DOHH2 (cell line): ENCODE measurements at regions not wholly inside any gene's neighbourhood (a gene's known extent, or its start where the extent isn't known, plus 50 kb on each side); places are given as distances from the start of the nearest gene placed in this dataset.

Experiments used
- H3F3A ChIP-seq: fragments of 200-600 bp; sonication (generic), shearing (Covaris generic); 2 replicates; pipeline ENCODE4 v1.6.0; 2016; ENCODE audit warnings: antibody characterized with exemption, mild to moderate bottlenecking; ENCODE audit not compliant: control insufficient read depth, insufficient read depth
- H3K27ac ChIP-seq: fragments of 200-600 bp; sonication (generic); 2 replicates; pipeline ENCODE4 v1.5.1; 2014; ENCODE audit warnings: low read depth, mild to moderate bottlenecking, low read length, moderate library complexity
- H3K27me3 ChIP-seq: fragments of 200-600 bp; sonication (generic); 2 replicates; pipeline ENCODE4 v1.6.1; 2014; ENCODE audit warnings: mild to moderate bottlenecking, low read length, mixed read lengths; ENCODE audit not compliant: control insufficient read depth
- H3K36me3 ChIP-seq: fragments of 200-600 bp; sonication (generic); 2 replicates; pipeline ENCODE4 v1.6.1; 2014; ENCODE audit warnings: mild to moderate bottlenecking, low read length, moderate library complexity, mixed read lengths; ENCODE audit not compliant: control insufficient read depth
- H3K4me1 ChIP-seq: fragments of 200-600 bp; sonication (generic); 2 replicates; pipeline ENCODE4 v1.6.1; 2014; ENCODE audit warnings: mild to moderate bottlenecking, low read length, mixed read lengths; ENCODE audit not compliant: control insufficient read depth
- H3K4me2 ChIP-seq: fragments of 200-600 bp; sonication (generic); 2 replicates; pipeline ENCODE4 v1.6.0; 2014; ENCODE audit warnings: mild to moderate bottlenecking, low read length, moderate library complexity
- H3K4me3 ChIP-seq: fragments of 200-600 bp; sonication (generic); 2 replicates; pipeline ENCODE4 v1.5.1; 2014; ENCODE audit warnings: mild to moderate bottlenecking, low read length, mixed read lengths
- H3K79me2 ChIP-seq: fragments of 200-600 bp; sonication (generic); 2 replicates; pipeline ENCODE4 v1.6.1; 2014; ENCODE audit warnings: mild to moderate bottlenecking, low read length, mixed read lengths; ENCODE audit not compliant: control insufficient read depth
- H3K9me2 ChIP-seq: fragments of 200-600 bp; sonication (generic); replicated peaks from 2 replicates; pipeline ENCODE4 v1.6.1; 2014; ENCODE audit warnings: mild to moderate bottlenecking, low read length, mixed read lengths; ENCODE audit not compliant: control insufficient read depth
- H3K9me3 ChIP-seq: fragments of 200-600 bp; sonication (generic); 2 replicates; pipeline ENCODE4 v1.6.1; 2014; ENCODE audit warnings: antibody characterized with exemption, low read length, mixed read lengths; ENCODE audit not compliant: control insufficient read depth, insufficient read depth
- H4K20me1 ChIP-seq: fragments of 200-600 bp; sonication (generic); 2 replicates; pipeline ENCODE4 v1.6.0; 2014; ENCODE audit warnings: low read depth, mild to moderate bottlenecking, antibody characterized with exemption, low read length, moderate library complexity; ENCODE audit not compliant: control insufficient read depth, insufficient read depth
- CTCF ChIP-seq: fragments of 200-600 bp; sonication (generic); IDR thresholded peaks from one replicate; pipeline ENCODE4 v1.5.1; 2014; ENCODE audit warnings: antibody characterized with exemption, mild to moderate bottlenecking, low read depth, low read length; ENCODE audit not compliant: poor library complexity, severe bottlenecking
- EZH2phosphoT487 ChIP-seq: fragments of 200-600 bp; sonication (generic); IDR thresholded peaks from 2 replicates; pipeline ENCODE4 v1.6.1; 2017; ENCODE audit warnings: borderline replicate concordance, mild to moderate bottlenecking, antibody characterized with exemption, low read length, moderate library complexity, mixed read lengths

- Histone ChIP-seq H3K9me2 (no peaks in the 10 kb centered on the region), H3F3A (no peaks in the 10 kb centered on the region), H3K36me3 (no peaks in the 10 kb centered on the region), H3K9me3 (no peaks in the 10 kb centered on the region), H3K27ac (no peak overlapping the region), H3K4me2 (no peak overlapping the region), H3K4me1 (no peaks in the 10 kb centered on the region), H3K79me2 (no peaks in the 10 kb centered on the region), H3K27me3 (no peaks in the 10 kb centered on the region), H4K20me1 (no peaks in the 10 kb centered on the region), H3K4me3 (no peak overlapping the region)
- TF ChIP-seq EZH2phosphoT487 = no peak
- TF ChIP-seq CTCF = no peak
Measured at GRCh38 chr20:41969656-41970055, 351.5 kb upstream of the CHD6 start.

DNA sequence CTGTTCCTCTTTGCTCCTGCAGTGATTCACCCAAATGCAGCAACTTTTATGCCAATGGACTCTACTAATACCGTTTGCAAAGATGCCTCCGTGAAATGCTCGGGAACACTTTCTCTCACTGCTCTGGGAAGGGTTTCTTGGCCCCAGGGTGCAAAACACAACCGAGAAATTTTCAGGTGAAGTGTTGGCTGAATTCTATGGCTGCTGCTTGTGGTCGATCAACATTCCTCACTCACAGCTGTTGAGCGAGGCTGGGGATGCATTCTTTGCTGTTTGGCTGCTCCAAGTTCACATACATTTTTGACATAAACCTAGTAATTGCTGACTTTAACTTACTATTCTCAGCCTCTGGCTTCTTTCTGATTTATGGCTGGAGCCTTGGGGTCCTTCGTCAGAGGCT is 342.0 kb upstream of the CHD6 start:
- no peaks in the 10 kb centered on the region for H3K9me3 ChIP-seq
- no peaks in the 10 kb centered on the region for H3K36me3 ChIP-seq
- 0 out of 2 replicates have a peak, but pooled peaks cover 4% of the 10 kb centered on the region for H3K4me1 ChIP-seq
- H3K4me2 ChIP-seq = no peak overlapping the region
- H3K79me2 ChIP-seq = no peaks in the 10 kb centered on the region
- H3K27ac ChIP-seq = no peak overlapping the region
- TF ChIP-seq EZH2phosphoT487 (no peak), CTCF (no peak)
- no peak overlapping the region for H3K4me3 ChIP-seq
- no peaks in the 10 kb centered on the region for H3F3A ChIP-seq
- no peaks in the 10 kb centered on the region for H3K27me3 ChIP-seq
- H3K9me2 ChIP-seq = no peaks in the 10 kb centered on the region
- no peaks in the 10 kb centered on the region for H4K20me1 ChIP-seq

DNA sequence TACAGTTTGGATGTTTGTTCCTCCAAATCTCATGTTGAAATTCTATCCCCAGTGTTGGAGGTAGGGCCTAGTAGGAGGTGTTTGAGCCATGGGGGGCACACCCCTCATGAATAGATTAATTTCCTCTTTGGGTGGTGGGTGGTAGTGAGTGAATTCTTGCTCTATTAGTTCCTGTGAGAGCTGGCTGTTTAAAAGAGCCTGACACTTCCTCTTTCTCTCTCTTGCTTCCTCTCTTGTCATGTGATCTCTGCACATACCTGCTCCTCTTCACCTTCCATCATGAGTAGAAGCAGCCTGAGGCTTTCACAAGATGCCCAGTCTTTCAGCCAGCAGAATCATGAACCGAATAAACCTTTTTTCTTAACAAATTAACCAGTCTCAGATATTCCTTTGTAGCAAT is 340.2 kb upstream of the CHD6 start:
- H3K27ac ChIP-seq = no peak overlapping the region
- no peaks in the 10 kb centered on the region for H3F3A ChIP-seq
- H3K4me2 ChIP-seq = no peak overlapping the region
- TF ChIP-seq EZH2phosphoT487 (no peak), CTCF (no peak)
- no peaks in the 10 kb centered on the region for H3K36me3 ChIP-seq
- H3K27me3 ChIP-seq = no peaks in the 10 kb centered on the region
- H3K9me3 ChIP-seq = no peaks in the 10 kb centered on the region
- H4K20me1 ChIP-seq = no peaks in the 10 kb centered on the region
- no peak overlapping the region for H3K4me3 ChIP-seq
- no peaks in the 10 kb centered on the region for H3K9me2 ChIP-seq
- H3K4me1 ChIP-seq = 0 out of 2 replicates have a peak, but pooled peaks cover 4% of the 10 kb centered on the region
- H3K79me2 ChIP-seq = no peaks in the 10 kb centered on the region
